GM12873 (cell line): ENCODE measurements at regions not wholly inside any gene's neighbourhood (a gene's known extent, or its start where the extent isn't known, plus 50 kb on each side); places are given as distances from the start of the nearest gene placed in this dataset.

Source experiments
- CTCF ChIP-seq: IDR thresholded peaks from 2 replicates; pipeline ENCODE4 v1.5.1; 2012; ENCODE audit warnings: low read depth, mild to moderate bottlenecking, moderate library complexity, low read length, control low read depth; ENCODE audit not compliant: insufficient read depth; ENCODE audit errors: missing control alignments

GRCh38 chr9:3675946-3676345, 150.1 kb upstream of the RFX3 start:
- no peak for TF ChIP-seq CTCF

GRCh38 chr9:3674561-3674960, 148.8 kb upstream of the RFX3 start:
- no peak for TF ChIP-seq CTCF

- no peak for TF ChIP-seq CTCF
Observed at GRCh38 chr9:3672399-3672798, 146.6 kb upstream of the RFX3 start.

GRCh38 chr9:3664044-3664443, 138.2 kb upstream of the RFX3 start:
- TF ChIP-seq CTCF = no peak

- no peak for TF ChIP-seq CTCF
Observed at GRCh38 chr9:3662671-3663070, 136.9 kb upstream of the RFX3 start.

- TF ChIP-seq CTCF = no peak
Observed at GRCh38 chr9:3660936-3661335, 135.1 kb upstream of the RFX3 start.

- TF ChIP-seq CTCF = no peak
Observed at GRCh38 chr9:3659647-3660046, 133.8 kb upstream of the RFX3 start.
